Astrocyte (in vitro differentiated cells and primary cell): ENCODE measurements at regions not wholly inside any gene's neighbourhood (a gene's known extent, or its start where the extent isn't known, plus 50 kb on each side); places are given as distances from the start of the nearest gene placed in this dataset.

ENCODE experiments used
- DNase-seq: peaks from one replicate; pipeline ENCODE4 v3.0.0-alpha.2; 2010; ENCODE audit warnings: low read depth
- FAIRE-seq: peaks from 2 replicates; lab custom pipeline; 2011; peaks lifted over from hg19 to GRCh38; lab: Jason Lieb, UNC
- H2AFZ ChIP-seq: 2 replicates; pipeline ENCODE4 v1.6.0; 2012; ENCODE audit warnings: low read depth, low read length, inconsistent platforms
- H3K27ac ChIP-seq: 2 replicates; pipeline ENCODE4 v1.5.1; 2011; ENCODE audit warnings: low read depth, low read length, inconsistent platforms
- H3K27me3 ChIP-seq: 2 replicates; pipeline ENCODE4 v1.6.0; 2011; ENCODE audit warnings: low read length, inconsistent platforms; ENCODE audit not compliant: insufficient read depth
- H3K36me3 ChIP-seq: 2 replicates; pipeline ENCODE4 v1.5.1; 2011; ENCODE audit warnings: low read length, inconsistent platforms; ENCODE audit not compliant: insufficient read depth
- H3K4me1 ChIP-seq: 2 replicates; pipeline ENCODE4 v1.5.1; 2011; ENCODE audit warnings: low read length, inconsistent platforms; ENCODE audit not compliant: insufficient read depth
- H3K4me2 ChIP-seq: 2 replicates; pipeline ENCODE4 v1.6.0; 2012; ENCODE audit warnings: low read length, inconsistent platforms
- H3K4me3 ChIP-seq: 2 replicates; pipeline ENCODE4 v1.5.1; 2011; ENCODE audit warnings: low read depth, mild to moderate bottlenecking, low read length, inconsistent platforms; ENCODE audit not compliant: insufficient read depth
- H3K79me2 ChIP-seq: 2 replicates; pipeline ENCODE4 v1.6.0; 2012; ENCODE audit warnings: mild to moderate bottlenecking, low read length, inconsistent platforms; ENCODE audit not compliant: insufficient read depth
- H3K9ac ChIP-seq: 2 replicates; pipeline ENCODE4 v1.6.0; 2012; ENCODE audit warnings: mild to moderate bottlenecking, low read length, inconsistent platforms
- H3K9me3 ChIP-seq: 2 replicates; pipeline ENCODE4 v1.5.1; 2012; ENCODE audit warnings: low read depth, mild to moderate bottlenecking, low read length, inconsistent platforms; ENCODE audit not compliant: insufficient read depth
- H4K20me1 ChIP-seq: 2 replicates; pipeline ENCODE4 v1.6.0; 2012; ENCODE audit warnings: low read length, inconsistent platforms; ENCODE audit not compliant: insufficient read depth
- H3K27ac Mint-ChIP-seq: one replicate; pipeline ENCODE4 v1.8.0; 2021; ENCODE audit warnings: mild to moderate bottlenecking, mixed read lengths; ENCODE audit not compliant: unreplicated experiment
- H3K27me3 Mint-ChIP-seq: one replicate; pipeline ENCODE4 v1.8.0; 2021; ENCODE audit warnings: low read depth, mixed read lengths; ENCODE audit not compliant: unreplicated experiment
- H3K36me3 Mint-ChIP-seq: one replicate; pipeline ENCODE4 v1.8.0; 2021; ENCODE audit warnings: low read depth, mixed read lengths; ENCODE audit not compliant: unreplicated experiment
- H3K4me1 Mint-ChIP-seq: one replicate; pipeline ENCODE4 v1.8.0; 2021; ENCODE audit warnings: low read depth, mixed read lengths; ENCODE audit not compliant: unreplicated experiment
- H3K4me3 Mint-ChIP-seq: one replicate; pipeline ENCODE4 v1.8.0; 2021; ENCODE audit warnings: mild to moderate bottlenecking, moderate library complexity, mixed read lengths; ENCODE audit not compliant: unreplicated experiment
- H3K9me3 Mint-ChIP-seq: one replicate; pipeline ENCODE4 v1.8.0; 2021; ENCODE audit warnings: mild to moderate bottlenecking, mixed read lengths; ENCODE audit not compliant: unreplicated experiment
- EZH2 ChIP-seq: IDR thresholded peaks from 2 replicates; pipeline ENCODE4 v1.6.1; 2012; ENCODE audit warnings: mild to moderate bottlenecking, low read length, inconsistent platforms; ENCODE audit not compliant: insufficient read depth
- TF ChIP-seq, protein P1 (sequence below): IDR thresholded peaks from 2 replicates; pipeline ENCODE4 v1.5.1; 2011; ENCODE audit warnings: low read depth, mild to moderate bottlenecking, inconsistent platforms, low read length, moderate library complexity; ENCODE audit not compliant: insufficient read depth

DNA sequence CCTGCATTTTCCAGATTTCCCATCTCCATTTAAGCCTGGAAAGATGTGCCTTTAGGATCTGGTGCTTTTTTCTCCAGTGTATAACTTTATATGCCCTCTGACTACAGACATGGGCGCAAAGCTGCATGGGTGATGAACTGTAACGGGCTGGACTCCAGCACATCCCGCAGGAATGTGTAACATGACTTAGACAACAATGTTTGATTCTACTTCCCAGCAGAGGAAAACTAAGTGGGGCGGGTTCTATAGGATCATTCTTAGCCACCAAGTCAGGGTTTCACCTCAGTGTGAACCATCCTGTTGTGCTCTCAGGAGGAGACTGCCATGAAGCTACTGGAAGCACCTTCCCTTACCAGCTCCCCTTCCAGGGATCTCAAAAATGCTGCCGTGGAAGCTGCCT is 93.2 kb upstream of the SERP2 start:
- no peak overlapping the region for H3K9ac ChIP-seq
- H3K4me3 Mint-ChIP-seq, result no peak overlapping the region

GRCh38 chr13:44281252-44282000 is 92.2 kb upstream of the SERP2 start:
- H3K4me1 Mint-ChIP-seq, result peaks cover 10% of the 10 kb centered on the region
- H4K20me1 ChIP-seq, result no peaks in the 10 kb centered on the region
- DNase-seq (no peak), FAIRE-seq (no peak)
- no peaks in the 10 kb centered on the region for H3K9me3 ChIP-seq
- H3K36me3 ChIP-seq, result no peaks in the 10 kb centered on the region
- H3K27ac Mint-ChIP-seq, result no peak overlapping the region
- no peak overlapping the region for H3K27ac ChIP-seq
- H3K4me2 ChIP-seq, result peak overlapping the region; percentile 60
- no peak overlapping the region for H3K4me3 ChIP-seq
- no peaks in the 10 kb centered on the region for H3K79me2 ChIP-seq
- H3K4me1 ChIP-seq, result peaks cover 10% of the 10 kb centered on the region
- no peak overlapping the region for H2AFZ ChIP-seq
- H3K9ac ChIP-seq, result no peak overlapping the region
- H3K9me3 Mint-ChIP-seq, result no peaks in the 10 kb centered on the region
- no peak overlapping the region for H3K4me3 Mint-ChIP-seq
- H3K27me3 Mint-ChIP-seq, result peaks cover 11% of the 10 kb centered on the region
- TF ChIP-seq EZH2, result no peak
- TF ChIP-seq, protein P1, sequence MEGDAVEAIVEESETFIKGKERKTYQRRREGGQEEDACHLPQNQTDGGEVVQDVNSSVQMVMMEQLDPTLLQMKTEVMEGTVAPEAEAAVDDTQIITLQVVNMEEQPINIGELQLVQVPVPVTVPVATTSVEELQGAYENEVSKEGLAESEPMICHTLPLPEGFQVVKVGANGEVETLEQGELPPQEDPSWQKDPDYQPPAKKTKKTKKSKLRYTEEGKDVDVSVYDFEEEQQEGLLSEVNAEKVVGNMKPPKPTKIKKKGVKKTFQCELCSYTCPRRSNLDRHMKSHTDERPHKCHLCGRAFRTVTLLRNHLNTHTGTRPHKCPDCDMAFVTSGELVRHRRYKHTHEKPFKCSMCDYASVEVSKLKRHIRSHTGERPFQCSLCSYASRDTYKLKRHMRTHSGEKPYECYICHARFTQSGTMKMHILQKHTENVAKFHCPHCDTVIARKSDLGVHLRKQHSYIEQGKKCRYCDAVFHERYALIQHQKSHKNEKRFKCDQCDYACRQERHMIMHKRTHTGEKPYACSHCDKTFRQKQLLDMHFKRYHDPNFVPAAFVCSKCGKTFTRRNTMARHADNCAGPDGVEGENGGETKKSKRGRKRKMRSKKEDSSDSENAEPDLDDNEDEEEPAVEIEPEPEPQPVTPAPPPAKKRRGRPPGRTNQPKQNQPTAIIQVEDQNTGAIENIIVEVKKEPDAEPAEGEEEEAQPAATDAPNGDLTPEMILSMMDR, result no peak
- H3K36me3 Mint-ChIP-seq, result no peaks in the 10 kb centered on the region
- H3K27me3 ChIP-seq, result no peaks in the 10 kb centered on the region

More for the DNA sequence above, 93.2 kb upstream of the SERP2 start:
- Histone ChIP-seq H4K20me1 (no peaks in the 10 kb centered on the region), H3K4me2 (peak overlapping the region; percentile 60), H3K9me3 (no peaks in the 10 kb centered on the region), H3K79me2 (no peaks in the 10 kb centered on the region), H3K4me1 (peaks cover 10% of the 10 kb centered on the region), H3K36me3 (no peaks in the 10 kb centered on the region), H2AFZ (peak overlapping the region; percentile 8), H3K4me3 (no peak overlapping the region), H3K27me3 (no peaks in the 10 kb centered on the region), H3K27ac (peak overlapping the region; percentile 32)
- Mint-ChIP-seq H3K4me1 (peaks cover 10% of the 10 kb centered on the region), H3K27me3 (peaks cover 8% of the 10 kb centered on the region), H3K9me3 (no peaks in the 10 kb centered on the region), H3K27ac (no peak overlapping the region), H3K36me3 (no peaks in the 10 kb centered on the region)
- FAIRE-seq (peak; percentile 86), DNase-seq (peak; percentile 80)
- TF ChIP-seq EZH2, result no peak
- TF ChIP-seq, protein P1, result no peak

GRCh38 chr13:44283600-44283999 is 90.0 kb upstream of the SERP2 start:
- Mint-ChIP-seq H3K9me3 (no peaks in the 10 kb centered on the region), H3K36me3 (no peaks in the 10 kb centered on the region), H3K4me3 (no peak overlapping the region), H3K27me3 (peaks cover 14% of the 10 kb centered on the region), H3K27ac (no peak overlapping the region), H3K4me1 (peaks cover 10% of the 10 kb centered on the region)
- FAIRE-seq (no peak), DNase-seq (no peak)
- H3K9me3 ChIP-seq, result no peaks in the 10 kb centered on the region
- H4K20me1 ChIP-seq, result no peaks in the 10 kb centered on the region
- H3K4me2 ChIP-seq, result no peak overlapping the region
- H2AFZ ChIP-seq, result no peak overlapping the region
- no peak overlapping the region for H3K9ac ChIP-seq
- H3K4me1 ChIP-seq, result peaks cover 10% of the 10 kb centered on the region
- H3K27me3 ChIP-seq, result peaks cover 2% of the 10 kb centered on the region
- H3K36me3 ChIP-seq, result no peaks in the 10 kb centered on the region
- TF ChIP-seq EZH2, result no peak
- no peak overlapping the region for H3K27ac ChIP-seq
- no peak overlapping the region for H3K4me3 ChIP-seq
- H3K79me2 ChIP-seq, result no peaks in the 10 kb centered on the region
